ENCODE measurements at regions not wholly inside any gene's neighbourhood (a gene's known extent, or its start where the extent isn't known, plus 50 kb on each side); places are given as distances from the start of the nearest gene placed in this dataset.

DNA sequence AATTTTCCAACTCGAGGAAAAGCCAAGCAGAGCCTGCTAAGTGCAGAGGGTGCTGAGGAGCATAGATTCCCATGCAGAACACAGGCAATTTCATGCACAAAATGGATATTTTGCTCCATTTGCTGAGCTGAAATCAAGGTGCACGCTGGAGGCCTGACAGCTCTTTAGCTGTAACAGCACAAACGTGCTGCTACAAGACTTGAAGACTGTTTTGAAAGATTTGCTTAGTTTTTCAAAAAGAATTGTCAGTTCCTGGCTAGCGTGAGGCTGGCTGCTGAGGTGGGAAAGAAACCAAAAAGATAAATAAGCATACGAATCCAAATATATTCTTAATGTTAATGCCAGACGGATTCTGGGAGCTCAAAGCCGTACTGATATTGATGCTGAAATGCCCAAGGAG is 309.0 kb upstream of the MAF start:
- intact Hi-C loops (cut with micrococcal nuclease) = no loop called here
- no peaks in the 10 kb centered on the region for H3K36me3 Mint-ChIP-seq (ENCODE audit: low read depth)

DNA sequence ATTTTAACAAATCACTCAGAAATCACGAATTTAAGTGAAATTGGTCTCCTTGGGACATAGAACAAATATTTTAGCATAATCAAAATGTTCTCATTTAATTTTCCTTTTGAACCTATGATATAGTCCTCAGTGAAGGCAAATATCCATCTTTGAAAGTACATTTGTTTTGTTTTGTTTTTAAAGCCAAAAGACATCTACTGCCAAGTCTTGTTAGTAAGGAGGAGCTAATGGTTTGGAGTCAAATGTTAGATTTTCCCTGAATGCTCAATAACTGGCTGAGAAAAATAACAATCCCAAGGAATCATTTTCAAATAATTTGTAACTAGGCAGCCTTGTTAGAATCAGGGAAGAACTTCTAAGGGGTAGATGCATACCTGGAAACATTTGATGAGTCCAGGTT is 302.9 kb upstream of the MAF start:
- TF ChIP-seq, protein P1, sequence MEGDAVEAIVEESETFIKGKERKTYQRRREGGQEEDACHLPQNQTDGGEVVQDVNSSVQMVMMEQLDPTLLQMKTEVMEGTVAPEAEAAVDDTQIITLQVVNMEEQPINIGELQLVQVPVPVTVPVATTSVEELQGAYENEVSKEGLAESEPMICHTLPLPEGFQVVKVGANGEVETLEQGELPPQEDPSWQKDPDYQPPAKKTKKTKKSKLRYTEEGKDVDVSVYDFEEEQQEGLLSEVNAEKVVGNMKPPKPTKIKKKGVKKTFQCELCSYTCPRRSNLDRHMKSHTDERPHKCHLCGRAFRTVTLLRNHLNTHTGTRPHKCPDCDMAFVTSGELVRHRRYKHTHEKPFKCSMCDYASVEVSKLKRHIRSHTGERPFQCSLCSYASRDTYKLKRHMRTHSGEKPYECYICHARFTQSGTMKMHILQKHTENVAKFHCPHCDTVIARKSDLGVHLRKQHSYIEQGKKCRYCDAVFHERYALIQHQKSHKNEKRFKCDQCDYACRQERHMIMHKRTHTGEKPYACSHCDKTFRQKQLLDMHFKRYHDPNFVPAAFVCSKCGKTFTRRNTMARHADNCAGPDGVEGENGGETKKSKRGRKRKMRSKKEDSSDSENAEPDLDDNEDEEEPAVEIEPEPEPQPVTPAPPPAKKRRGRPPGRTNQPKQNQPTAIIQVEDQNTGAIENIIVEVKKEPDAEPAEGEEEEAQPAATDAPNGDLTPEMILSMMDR (IDR thresholded peaks at IDR 0.05) = no peak
- H3K36me3 Mint-ChIP-seq (ENCODE audit: low read depth) = no peaks in the 10 kb centered on the region
- intact Hi-C loops (cut with micrococcal nuclease) = no loop called here
- ChIA-PET POLR2A (no interaction called here), CTCF (interaction anchor here (1.2 kb wide), 1 partner anchor 11 kb away, joined by 3 read pairs; no protein-coding TSS in a partner anchor)
- H3K27me3 Mint-ChIP-seq = no peaks in the 10 kb centered on the region
- H3K4me3 Mint-ChIP-seq = no peak overlapping the region
- ATAC-seq (no peak), DNase-seq (no peak)
- H3K27ac Mint-ChIP-seq = no peak overlapping the region
- H3K9me3 Mint-ChIP-seq = peaks cover 1% of the 10 kb centered on the region
- no peaks in the 10 kb centered on the region for H3K4me1 Mint-ChIP-seq (ENCODE audit: low read depth)

More for the DNA sequence above, 309.0 kb upstream of the MAF start:
- Mint-ChIP-seq H3K9me3 (no peaks in the 10 kb centered on the region), H3K4me1 (ENCODE audit: low read depth) (no peaks in the 10 kb centered on the region), H3K4me3 (no peak overlapping the region), H3K27me3 (no peaks in the 10 kb centered on the region), H3K27ac (no peak overlapping the region)
- POLR2A ChIA-PET = no interaction called here
- ATAC-seq = no peak
- DNase-seq = no peak
- CTCF ChIA-PET = no interaction called here
- TF ChIP-seq, protein P1 (IDR thresholded peaks at IDR 0.05) = no peak

DNA sequence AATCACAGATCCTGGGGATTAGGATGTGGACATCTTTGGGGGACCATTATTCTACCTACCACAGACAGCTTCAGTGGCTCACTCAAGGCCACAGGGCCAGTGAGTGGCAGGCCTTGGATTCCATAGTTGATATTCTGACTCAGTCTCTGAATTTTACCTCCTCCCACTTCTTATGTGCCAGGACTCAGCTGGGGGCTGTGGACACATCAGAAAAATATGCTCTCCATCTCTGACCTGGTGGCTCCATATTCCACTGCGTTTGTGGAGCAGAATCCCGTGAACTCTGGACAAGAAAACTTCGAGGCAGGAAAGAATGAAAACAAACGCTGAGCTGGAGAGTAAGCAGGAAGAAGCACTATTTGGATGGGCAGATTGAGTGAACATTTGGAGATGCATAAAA is 301.8 kb upstream of the MAF start:
- Mint-ChIP-seq H3K27ac (no peak overlapping the region), H3K27me3 (no peaks in the 10 kb centered on the region), H3K4me1 (ENCODE audit: low read depth) (no peaks in the 10 kb centered on the region), H3K36me3 (ENCODE audit: low read depth) (no peaks in the 10 kb centered on the region), H3K4me3 (no peak overlapping the region), H3K9me3 (peaks cover 1% of the 10 kb centered on the region)
- no peak for DNase-seq
- intact Hi-C loops (cut with micrococcal nuclease) = no loop called here
- TF ChIP-seq, protein P1 (IDR thresholded peaks at IDR 0.05) = no peak
- CTCF ChIA-PET = interaction anchor here (1.2 kb wide), 1 partner anchor 10 kb away, joined by 3 read pairs; no protein-coding TSS in a partner anchor
- ATAC-seq = no peak
- POLR2A ChIA-PET = no interaction called here

DNA sequence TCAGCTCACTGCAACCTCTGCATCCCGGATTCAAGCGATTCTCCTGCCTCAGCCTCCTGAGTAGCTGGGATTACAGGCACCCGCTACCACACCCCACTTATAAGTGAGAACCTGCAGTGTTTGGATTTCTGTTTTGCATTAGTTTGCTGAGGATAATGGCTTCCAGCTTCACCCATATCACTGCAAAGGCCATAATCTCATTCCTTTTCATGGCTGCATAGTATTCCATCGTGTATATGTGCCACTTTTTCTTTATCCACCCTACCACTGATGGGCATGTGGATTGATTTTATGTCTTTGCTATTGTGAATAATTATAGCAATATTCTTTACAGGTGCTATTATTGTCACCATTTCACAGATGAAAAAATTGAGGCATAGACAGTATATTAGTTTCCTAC is 301.0 kb upstream of the MAF start:
- H3K36me3 Mint-ChIP-seq (ENCODE audit: low read depth) = no peaks in the 10 kb centered on the region
- DNase-seq (no peak), ATAC-seq (no peak)
- H3K4me1 Mint-ChIP-seq (ENCODE audit: low read depth) = no peaks in the 10 kb centered on the region
- peaks cover 1% of the 10 kb centered on the region for H3K9me3 Mint-ChIP-seq
- no peak overlapping the region for H3K4me3 Mint-ChIP-seq
- POLR2A ChIA-PET = no interaction called here
- CTCF ChIA-PET = no interaction called here
- intact Hi-C loops (cut with micrococcal nuclease) = no loop called here
- TF ChIP-seq, protein P1 (IDR thresholded peaks at IDR 0.05) = no peak
- no peaks in the 10 kb centered on the region for H3K27me3 Mint-ChIP-seq
- H3K27ac Mint-ChIP-seq = no peak overlapping the region

DNA sequence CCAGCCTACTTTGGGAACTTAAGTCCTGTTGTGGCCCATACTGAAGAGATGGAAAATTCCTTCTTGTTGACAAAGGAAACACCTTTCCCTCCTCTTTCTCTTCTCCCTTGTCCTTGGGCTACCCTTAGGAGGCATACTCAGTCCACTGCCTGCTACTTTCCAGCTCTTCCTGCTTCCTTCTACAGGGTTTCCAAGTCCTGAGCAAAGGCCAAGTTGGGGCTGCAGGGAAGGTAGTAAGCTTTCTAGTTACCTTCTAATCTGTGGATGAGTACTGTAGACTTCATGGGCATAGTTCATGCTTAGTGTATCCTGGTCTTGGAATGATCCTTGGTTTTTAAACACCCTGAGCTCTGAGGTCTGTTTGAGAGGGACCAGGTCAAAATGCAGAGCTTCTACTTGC is 299.2 kb upstream of the MAF start:
- DNase-seq (no peak), ATAC-seq (no peak)
- ChIA-PET CTCF (no interaction called here), POLR2A (no interaction called here)
- Mint-ChIP-seq H3K36me3 (ENCODE audit: low read depth) (no peaks in the 10 kb centered on the region), H3K4me1 (ENCODE audit: low read depth) (no peaks in the 10 kb centered on the region), H3K27ac (no peak overlapping the region), H3K4me3 (no peak overlapping the region), H3K9me3 (peaks cover 1% of the 10 kb centered on the region), H3K27me3 (no peaks in the 10 kb centered on the region)
- TF ChIP-seq, protein P1 (IDR thresholded peaks at IDR 0.05) = no peak
- intact Hi-C loops (cut with micrococcal nuclease) = no loop called here
